ENCODE measurements at regions not wholly inside any gene's neighbourhood (a gene's known extent, or its start where the extent isn't known, plus 50 kb on each side); places are given as distances from the start of the nearest gene placed in this dataset.

DNA sequence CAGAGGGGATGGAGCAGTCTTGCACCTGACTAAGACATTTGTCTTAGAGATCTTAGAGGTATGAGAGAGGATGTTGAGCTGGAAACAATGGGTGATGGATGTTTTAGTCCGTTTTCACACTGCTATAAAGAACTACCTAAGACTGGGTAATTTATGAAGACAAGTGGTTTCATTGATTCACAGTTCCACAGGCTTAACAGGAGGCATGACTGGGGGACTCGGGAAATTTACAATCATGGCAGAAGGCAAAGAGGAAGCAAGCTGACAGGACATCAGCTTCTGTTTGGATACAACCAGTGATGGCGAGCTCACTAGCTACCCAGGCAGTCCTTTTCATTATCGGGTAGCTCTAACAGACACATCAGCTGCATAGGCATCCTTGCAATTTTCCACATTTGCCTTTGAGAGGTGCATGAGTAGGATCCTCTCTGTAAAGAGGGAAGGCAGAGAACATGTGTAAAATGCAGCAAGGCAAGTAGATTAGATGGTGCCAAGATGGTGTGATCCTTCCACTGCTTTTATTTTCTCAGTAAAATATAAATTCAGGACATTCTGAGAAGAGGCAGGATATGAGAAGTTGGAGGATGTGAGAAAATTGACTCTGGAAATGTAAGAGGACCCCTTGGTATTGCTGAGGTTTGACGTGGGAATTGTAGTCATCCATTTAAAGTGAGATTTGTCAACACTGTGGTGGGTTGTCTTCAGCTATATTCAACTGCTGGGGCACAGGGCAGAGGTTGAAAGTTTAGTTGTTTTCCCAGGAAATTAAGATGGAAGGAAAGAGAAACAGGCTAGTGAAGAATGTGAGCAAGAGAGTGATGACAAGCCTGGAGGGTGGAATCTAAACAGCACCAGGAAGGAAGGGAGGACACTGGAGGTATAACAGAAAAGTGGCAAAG is 1140.0 kb upstream of the AUTS2 start:
- no peak for DNase-seq (ENCODE audit: low read depth, low spot score)

DNA sequence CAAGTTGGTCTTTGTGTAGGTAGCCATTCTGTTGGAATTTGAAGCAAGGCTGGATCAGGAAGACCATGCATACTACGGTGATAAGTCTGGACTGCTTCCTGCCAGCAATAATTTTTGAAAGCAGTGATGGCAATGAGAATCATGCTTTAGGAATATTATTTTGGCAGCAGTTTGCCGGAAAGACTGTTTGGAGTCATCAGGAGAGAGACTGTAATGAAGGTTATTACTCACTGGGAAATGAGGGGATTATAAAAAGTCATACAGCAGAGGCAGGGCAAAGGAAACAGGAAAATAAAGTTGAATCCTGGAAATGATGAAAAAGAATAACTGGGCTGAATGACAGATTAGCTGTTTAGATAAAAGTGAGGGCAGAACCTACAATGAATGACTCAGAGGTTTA is 1136.8 kb upstream of the AUTS2 start:
- no peak for DNase-seq (ENCODE audit: low read depth, low spot score)

DNA sequence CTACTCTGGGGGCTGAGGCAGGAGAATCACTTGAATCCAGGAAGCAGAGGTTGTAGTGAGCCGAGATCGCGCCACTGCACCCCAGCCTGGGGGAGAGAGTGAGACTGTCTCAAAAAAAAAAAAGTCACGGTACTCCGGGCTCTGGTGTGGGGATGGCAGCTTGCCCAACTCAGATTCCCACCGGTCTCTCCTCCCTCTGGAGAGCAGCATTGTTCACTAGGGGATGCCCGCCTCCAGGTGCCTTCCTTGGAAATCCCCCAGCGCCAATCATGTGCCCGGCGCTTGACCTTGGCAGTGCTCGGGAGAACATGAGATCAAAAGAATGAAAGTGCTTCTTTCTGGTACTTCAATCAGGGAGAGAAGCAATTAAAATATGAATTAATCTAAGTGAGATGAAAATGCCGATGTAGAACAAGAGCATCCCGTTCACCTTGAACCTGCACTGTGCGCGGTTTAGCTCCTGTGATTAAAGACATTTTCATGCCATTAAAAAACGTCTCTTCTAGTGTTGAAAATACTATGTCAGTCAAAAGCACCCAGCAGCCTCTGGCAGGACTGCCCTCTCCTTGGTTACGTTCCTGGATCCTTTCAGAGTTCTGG is 1127.3 kb upstream of the AUTS2 start:
- DNase-seq (ENCODE audit: low read depth, low spot score), result no peak

DNA sequence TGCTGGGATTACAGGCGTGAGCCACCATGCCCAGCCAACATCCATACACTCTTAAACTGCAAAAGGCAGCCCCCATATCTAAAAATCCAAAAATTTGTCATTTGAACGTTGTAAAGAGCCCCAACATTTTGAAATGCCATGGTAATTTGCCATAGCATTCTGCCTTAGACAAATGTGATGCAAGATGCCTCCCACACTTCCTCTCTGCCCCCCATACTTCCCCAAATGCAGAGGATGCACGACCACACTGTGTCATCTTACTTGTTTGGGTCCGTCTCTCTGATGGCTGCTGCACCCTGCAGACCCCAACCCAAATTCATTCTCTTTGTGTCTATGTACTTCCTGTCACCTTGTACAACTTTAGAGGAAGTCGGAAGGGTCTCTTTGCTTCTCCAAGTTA is 1125.6 kb upstream of the AUTS2 start:
- no peak for DNase-seq (ENCODE audit: low read depth, low spot score)

DNA sequence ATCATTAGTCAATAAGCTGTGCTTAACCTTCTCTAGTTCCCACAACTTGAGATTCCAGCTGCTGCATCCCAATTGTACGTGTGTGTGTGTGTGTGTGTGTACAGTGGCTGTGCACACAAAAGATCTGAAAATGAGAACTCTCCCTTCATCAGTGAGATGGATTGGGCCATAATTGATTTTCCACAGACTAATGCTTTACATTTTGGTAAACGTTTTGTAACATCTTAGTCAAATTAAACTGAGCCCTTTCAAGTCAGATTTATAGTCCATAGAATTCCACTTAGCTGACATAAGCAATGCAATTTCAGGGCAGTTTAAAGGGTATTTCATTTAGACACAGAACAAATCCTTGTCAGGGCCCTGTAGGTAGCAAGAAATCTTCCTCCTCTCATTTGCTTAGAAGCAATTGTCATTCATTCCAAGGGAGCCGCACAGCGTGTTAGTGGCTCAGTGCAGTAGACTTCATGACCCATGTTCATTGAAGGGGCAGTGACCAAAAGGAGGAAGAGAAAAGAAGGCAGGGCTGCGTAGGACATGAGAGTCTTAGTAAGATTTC is 1123.5 kb upstream of the AUTS2 start:
- DNase-seq (ENCODE audit: low read depth, low spot score), result no peak

DNA sequence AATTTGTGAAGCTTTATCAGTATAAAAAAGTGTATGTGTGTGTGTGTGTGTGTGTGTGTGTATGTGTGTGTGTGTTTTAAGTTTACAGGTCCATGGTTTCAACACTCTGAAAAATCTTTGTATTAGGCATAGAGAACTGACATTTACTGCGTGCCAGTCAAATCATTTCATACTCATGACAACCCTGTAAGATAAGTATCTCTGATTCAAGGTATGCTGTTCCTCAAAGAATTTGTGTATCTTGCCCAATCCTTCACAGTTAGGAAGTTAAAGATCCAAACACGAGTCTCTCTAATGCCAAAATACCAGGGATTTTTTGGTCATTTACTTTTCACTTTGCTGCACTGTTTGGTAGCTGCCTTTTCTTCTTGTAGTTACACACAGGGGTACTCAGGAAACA is 1121.3 kb upstream of the AUTS2 start:
- DNase-seq (ENCODE audit: low read depth, low spot score), result no peak

DNA sequence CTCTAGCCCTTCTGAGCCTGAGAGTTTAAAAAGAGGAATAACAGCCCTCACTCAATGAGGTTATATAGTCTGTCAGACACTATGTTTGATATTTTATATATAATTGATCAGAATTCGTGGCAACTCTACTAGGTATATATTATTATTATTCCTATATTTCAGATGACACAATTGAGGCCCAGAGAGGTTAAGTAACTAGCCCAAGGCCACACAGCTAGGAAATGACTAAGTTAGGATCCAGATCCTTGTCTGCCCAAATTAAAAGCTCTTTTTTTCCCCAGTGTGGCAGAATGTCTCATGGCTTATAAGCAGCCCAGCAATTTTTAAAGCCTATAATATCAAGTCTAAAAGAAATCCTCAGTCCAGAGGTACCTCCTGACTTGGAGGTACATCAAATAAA is 1119.9 kb upstream of the AUTS2 start:
- DNase-seq (ENCODE audit: low read depth, low spot score), result no peak

DNA sequence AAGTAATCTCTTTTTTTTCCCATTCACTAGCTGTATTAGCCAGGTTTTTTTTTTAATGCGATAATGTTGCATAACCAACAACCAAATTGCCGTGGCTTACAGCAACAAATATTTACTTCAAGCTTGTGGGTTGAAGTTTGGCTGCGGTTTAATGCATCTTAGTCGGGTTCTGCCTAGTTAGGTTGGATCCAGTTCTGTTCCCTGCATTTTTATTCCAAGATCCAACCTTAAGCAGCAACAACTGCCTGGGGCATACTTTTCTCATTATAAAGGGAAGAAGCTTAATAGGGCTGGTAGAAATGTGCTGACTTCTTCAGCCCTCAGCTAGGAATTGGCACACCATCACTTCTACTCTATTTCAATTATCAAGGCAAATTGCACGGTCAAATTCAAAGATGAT is 1115.5 kb upstream of the AUTS2 start:
- DNase-seq (ENCODE audit: low read depth, low spot score), result no peak

DNA sequence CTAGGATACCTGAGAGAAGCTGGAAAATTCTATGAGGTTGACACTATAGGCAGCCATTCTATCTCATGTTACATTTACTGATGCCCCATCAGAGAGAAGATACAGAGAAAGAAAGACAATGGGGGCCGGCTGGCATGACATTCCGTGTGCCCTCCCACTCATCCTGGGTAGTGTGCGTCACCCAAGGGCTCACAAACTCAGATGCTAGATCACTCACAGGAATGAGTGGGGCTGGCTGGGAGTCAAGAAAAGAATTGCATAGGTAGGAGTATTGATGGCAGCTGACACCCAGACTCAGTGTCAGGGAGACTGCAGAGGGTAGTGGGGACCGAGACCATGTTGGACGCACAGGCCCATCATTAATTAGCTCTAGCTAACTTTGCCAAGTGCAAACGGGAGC is 1113.5 kb upstream of the AUTS2 start:
- DNase-seq (ENCODE audit: low read depth, low spot score), result no peak

DNA sequence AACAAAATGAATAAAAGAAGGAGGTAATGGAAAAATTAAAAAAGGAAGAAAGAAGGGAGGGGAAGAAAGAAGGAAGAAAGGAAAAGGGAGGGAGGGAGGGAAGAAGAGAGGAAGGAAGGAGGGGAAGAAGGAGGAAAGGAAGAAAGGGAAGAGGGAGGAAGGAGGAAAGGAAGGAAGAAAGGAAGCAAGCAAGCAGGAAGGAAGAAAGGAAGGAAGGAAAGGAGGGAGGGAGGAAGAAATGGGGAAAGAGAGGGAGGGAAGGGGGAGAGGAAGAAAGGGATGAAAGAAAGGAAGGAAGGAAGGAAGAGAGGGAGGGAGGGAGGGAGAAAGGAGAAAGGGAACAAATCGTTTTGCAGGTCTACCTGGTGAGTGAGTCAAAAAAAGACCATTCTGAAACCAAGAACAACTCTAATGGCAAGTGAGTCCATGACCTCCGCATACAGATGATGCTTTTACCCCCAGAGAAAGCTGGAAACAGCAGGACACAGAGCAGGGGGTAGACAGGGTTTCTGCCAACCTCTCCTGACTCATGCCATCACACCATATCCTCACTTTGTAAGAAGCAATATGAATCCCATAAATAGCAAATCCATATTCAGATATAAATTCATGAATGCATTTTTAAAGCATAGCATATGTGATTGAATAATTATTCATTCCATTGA is 1112.9 kb upstream of the AUTS2 start:
- DNase-seq (ENCODE audit: low read depth, low spot score), result no peak

DNA sequence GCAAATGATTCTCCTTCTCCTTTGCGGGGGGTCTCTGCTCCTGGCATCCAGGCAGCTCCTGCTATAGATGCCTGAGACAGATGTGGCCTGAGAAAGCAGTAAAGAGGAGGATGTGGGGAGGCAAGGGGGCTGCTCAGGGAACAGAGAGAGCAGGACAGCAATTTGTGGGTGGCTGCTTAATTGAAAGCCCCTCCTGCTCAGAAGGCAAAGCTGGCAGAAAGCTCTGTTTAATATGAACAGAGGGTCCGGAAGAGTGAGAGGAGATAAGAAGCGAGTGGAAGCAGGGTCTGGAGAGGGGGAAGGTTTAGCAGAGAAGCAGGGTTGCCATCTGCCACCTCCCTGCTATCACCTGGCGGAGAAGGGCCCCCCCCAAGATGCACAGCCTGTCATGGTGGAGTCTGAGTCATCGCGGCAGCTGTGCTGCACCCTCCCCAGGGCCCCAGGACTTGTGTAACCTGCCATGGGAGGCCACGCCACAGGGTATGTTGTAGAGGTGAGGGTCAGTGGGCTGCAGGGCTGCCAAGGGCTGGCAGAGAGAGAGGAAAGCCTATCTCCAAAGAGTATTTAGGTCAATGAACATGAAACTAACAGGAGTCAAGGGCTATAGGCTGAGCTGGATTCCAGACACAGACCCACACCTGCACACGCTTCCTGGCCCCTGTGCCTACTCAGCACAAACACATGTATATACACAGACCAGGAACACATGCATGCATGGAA is 1109.8 kb upstream of the AUTS2 start:
- DNase-seq (ENCODE audit: low read depth, low spot score), result no peak

DNA sequence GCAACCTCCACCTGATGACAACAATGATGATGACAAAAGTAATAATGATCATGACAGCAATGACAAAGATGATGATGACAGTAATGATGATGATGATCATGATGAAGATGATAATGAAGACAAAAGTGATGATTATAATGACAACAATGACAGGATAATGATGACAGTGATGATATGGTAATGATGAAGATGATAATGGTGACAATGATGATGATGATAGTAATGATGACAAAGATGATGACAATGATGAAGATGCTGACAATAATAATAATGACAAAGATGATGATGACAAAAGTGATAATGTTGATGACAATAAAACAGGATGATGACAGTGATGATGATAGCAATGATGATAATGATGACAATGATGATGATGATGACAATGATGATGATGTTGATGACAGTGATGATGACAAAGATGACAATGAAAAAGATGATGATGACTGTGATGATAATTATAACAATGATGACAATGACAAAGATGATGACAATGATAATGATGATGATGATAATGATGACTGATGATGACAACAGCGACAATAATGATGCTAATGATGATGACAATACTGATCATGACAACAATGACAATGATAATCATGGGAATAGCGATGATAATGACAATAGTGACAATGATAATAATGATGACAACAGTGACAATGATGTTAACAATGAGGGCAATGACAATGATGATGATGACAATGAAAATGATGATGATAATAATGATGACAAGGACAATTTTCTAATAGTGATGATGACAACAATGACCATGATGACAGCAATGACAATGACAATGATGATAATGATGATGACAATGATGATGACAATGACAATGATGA is 1106.5 kb upstream of the AUTS2 start:
- no peak for DNase-seq (ENCODE audit: low read depth, low spot score)

DNA sequence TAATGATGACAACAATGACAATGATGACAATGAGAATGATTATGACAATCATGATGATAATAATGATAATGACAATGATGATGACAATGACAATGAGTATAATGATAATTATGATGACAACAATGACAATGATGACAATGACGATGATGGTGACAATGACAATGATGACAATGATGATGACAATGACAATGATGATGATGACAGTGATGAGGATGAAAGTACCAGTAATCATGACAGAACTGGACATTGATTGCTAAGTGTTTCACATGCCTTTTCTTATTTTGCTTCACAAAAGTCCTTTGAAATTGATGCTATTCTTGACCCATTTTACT is 1106.0 kb upstream of the AUTS2 start:
- DNase-seq (ENCODE audit: low read depth, low spot score), result no peak

DNA sequence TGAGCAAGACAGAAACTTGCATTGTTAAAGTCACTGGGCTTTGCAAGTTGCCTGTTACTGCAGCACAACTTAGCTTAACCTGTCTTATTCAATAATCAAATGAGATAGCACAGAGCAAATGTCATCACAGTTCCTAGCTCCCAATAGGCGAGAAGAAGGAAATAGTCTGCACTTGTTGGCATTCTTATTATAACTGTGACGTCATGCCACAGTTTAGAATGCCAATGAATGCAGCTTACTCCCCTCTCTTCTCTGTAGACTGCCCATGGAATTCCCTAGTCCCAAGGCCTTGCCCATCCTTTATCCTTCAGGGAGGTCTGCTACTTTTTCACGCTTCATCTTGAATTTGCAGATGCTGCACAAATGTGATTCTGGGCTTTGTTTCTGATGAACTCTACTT is 1094.9 kb upstream of the AUTS2 start:
- no peak for DNase-seq (ENCODE audit: low read depth, low spot score)

DNA sequence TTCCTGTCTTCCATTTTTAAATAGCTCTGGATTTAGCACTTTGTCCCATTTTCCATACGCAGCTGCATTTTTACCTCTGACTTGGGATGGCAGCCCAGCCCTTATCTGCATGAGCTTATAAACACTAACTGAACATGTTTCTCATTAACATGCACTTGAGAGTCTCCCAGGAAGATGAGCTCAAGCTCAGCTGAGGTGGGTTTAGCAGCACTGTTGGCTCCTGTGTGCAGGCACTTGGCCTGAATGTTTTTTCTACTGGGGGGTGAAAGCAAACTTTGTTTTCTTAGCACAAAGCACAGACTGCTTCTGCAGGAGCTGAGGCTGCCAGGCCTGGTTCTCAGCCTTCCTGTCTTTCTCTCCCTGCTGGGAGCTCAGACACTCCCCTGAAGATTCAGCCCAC is 1093.6 kb upstream of the AUTS2 start:
- no peak for DNase-seq (ENCODE audit: low read depth, low spot score)

DNA sequence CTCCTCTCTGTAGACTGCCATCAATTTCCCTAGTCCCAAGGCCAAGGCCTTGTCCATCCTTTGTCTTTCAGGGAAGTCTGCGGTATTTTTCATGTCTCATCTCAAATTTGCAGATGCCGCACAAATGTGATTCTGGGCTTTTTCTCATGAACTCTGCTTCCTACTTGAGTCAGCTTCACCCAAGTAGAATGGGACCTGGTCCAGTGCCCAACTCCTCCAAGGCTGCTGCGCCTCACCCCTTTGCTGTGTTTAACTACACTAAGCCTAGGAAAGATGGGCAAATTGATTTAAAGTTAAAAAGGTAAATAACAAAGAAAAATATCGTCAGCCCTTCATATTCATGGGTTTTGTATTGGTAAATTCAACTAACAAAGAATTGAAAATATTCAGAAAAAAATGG is 1092.6 kb upstream of the AUTS2 start:
- DNase-seq (ENCODE audit: low read depth, low spot score), result no peak

DNA sequence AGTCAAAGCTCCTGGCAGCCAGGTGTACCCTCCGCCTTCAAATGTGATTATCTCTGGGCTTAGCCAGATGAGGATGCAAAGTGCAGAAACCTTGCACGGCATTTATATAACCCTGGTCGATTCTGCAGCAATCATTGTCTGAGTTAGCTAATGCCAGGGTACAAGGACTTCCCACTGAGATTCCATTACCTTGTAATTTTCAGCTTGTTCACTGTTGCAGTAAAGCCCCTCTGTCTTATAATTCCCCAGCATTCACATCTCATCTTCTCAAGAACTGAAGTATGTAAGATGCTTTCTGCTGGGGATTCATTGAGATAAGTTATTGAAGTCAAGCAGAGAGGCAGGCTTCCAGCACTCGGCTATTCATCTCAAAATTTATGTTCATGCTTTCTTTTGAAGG is 1090.6 kb upstream of the AUTS2 start:
- no peak for DNase-seq (ENCODE audit: low read depth, low spot score)

DNA sequence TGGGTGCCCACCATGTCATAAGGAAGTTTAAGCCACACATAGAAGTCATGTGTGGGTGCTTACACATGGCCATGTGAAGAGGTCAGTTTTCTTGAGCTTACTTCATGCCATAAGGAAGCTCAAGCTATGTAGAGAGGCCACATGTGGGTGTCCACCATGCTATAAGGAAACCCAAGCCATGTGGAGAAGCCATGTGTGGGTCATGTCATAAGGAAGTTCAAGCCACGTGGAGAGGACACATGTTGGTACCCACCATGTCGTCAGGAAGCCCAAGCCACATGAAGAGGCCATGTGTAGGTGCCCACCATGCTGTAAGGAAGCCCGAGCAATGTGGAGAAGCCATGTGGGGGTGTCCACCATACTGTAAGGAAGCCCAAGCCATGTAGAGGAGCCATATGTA is 1089.2 kb upstream of the AUTS2 start:
- DNase-seq (ENCODE audit: low read depth, low spot score), result no peak

DNA sequence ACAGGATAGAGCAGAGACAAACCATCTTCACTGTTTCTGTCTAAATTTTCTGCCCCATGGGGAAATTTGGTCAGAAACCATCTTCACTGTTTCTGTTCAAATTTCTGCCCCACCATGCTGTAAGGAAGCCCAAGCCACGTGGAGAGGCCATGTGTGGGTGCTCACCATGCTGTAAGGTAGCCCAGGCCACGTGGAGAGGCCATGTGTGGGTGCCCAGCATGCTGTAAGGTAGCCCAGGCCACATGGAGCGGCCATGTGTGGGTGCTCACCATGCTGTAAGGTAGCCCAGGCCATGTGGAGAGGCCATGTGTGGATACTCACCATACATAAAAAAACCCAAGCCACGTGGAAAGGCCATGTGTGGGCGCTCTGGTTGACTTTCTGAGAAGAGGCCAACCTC is 1088.7 kb upstream of the AUTS2 start:
- no peak for DNase-seq (ENCODE audit: low read depth, low spot score)

DNA sequence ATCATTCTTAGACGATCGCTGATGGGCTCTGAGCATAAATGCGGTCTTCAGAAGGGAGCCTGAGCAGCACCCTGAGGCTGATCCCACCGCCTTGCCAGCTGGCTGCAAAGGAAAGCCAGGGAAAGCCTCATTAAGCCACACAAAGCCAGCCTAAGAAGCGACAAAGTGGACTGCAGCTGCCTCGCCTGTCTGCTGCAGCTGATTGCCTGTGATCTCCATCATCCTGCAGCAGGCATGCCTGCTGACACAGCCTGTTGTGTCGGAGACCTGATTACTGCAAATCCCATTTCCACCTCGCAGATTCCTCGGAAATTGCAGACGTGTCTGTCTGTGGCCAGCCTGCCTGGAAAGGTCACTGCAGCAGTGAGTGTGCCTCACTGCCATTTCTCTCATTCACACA is 1087.0 kb upstream of the AUTS2 start:
- DNase-seq (ENCODE audit: low read depth, low spot score), result peak; percentile 74

DNA sequence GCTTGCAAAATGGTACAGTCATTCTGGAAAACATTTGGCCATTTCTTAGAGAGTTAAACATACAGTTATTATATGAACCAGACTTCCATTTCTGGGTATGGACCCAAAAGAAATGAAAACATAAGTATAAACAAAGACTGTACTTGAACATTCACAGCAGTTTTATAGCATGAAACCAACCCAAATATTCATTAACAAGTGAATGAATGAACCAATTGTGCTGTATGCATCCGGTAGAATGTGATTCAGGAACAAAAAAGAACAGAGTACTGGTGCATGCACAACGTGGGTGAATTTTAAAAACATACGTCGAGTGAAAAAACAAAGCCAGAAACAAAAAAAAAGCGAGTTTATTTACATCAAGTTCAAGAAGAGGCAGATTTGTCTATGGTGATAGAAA is 1085.8 kb upstream of the AUTS2 start:
- no peak for DNase-seq (ENCODE audit: low read depth, low spot score)

All from ELF-1 (cell line).